ENCODE measurements at regions not wholly inside any gene's neighbourhood (a gene's known extent, or its start where the extent isn't known, plus 50 kb on each side); places are given as distances from the start of the nearest gene placed in this dataset.

DNA sequence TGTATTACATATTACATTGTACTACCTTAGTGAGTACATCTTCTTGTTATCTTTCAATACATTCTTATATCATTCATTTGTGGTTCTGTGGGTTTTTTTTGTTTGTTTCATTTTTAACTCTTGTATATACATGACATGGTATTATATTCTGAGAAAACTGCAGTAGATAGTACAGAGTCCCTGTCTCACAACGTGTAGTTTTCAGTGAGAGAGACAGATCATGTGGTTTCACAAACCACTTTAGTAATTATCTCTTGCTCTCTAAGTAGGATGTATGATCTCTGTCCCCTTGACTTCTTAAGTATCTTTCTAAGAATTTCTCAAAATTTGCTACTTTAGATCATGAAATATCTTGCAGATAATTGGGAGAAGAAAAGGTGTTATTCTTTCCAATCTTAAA, 745.9 kb upstream of the CDH9 start:
- H2AFZ ChIP-seq (ENCODE audit: low read depth, low read length): no peak overlapping the region
- TF ChIP-seq, protein P1, sequence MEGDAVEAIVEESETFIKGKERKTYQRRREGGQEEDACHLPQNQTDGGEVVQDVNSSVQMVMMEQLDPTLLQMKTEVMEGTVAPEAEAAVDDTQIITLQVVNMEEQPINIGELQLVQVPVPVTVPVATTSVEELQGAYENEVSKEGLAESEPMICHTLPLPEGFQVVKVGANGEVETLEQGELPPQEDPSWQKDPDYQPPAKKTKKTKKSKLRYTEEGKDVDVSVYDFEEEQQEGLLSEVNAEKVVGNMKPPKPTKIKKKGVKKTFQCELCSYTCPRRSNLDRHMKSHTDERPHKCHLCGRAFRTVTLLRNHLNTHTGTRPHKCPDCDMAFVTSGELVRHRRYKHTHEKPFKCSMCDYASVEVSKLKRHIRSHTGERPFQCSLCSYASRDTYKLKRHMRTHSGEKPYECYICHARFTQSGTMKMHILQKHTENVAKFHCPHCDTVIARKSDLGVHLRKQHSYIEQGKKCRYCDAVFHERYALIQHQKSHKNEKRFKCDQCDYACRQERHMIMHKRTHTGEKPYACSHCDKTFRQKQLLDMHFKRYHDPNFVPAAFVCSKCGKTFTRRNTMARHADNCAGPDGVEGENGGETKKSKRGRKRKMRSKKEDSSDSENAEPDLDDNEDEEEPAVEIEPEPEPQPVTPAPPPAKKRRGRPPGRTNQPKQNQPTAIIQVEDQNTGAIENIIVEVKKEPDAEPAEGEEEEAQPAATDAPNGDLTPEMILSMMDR (IDR thresholded peaks at IDR 0.05; ENCODE audit: borderline replicate concordance, extremely low read depth, low read length, poor library complexity, severe bottlenecking): no peak
- no peak for TF ChIP-seq EZH2 (IDR thresholded peaks at IDR 0.05; ENCODE audit: borderline replicate concordance, low read depth, low read length, severe bottlenecking)
- H3K27ac ChIP-seq (ENCODE audit: low read length): no peak overlapping the region
- no peak overlapping the region for H3K4me2 ChIP-seq (ENCODE audit: insufficient read depth, low read length)
- H3K27me3 ChIP-seq (ENCODE audit: insufficient read depth, low read length, poor library complexity): no peaks in the 10 kb centered on the region
- H3K36me3 ChIP-seq (ENCODE audit: insufficient read depth, low read length): no peaks in the 10 kb centered on the region
- DNase-seq: no peak
- no peak overlapping the region for H3K4me3 ChIP-seq (ENCODE audit: low read depth in 1 of 2, low read length in 2 of 2)
- H3K4me1 ChIP-seq (ENCODE audit: insufficient read depth, low read length): no peaks in the 10 kb centered on the region
- H3K79me2 ChIP-seq (ENCODE audit: insufficient read depth, low read length): no peaks in the 10 kb centered on the region
- peak; percentile 61; the same call in 2 of the 3 replicates for ATAC-seq (ENCODE audit: insufficient read depth, low read depth)
- no peaks in the 10 kb centered on the region for H3K9me3 ChIP-seq (ENCODE audit: insufficient read depth, low read length, severe bottlenecking)
- no peaks in the 10 kb centered on the region for H4K20me1 ChIP-seq (ENCODE audit: insufficient read depth, low read length)
- H3K9ac ChIP-seq (ENCODE audit: low read depth, low read length): no peak overlapping the region

DNA sequence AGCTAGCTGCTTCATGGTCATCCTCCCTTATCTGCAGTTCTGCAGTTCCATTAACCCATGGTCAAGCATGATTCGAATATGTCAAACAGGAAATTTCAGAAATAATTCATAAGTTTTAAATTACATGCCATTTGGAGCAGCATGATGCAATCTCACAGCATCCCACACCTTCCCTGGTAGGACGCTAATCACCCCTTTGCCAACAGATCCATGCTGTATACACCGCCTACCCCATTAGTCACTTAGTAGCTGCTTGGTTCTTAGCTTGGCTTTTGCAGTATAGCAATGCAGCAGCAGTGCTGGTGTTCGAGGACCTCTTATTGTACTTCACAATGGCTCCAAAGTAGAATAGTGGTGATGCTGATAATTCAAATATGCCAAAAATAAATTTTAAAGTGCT, 739.7 kb upstream of the CDH9 start:
- Histone ChIP-seq H3K4me2 (ENCODE audit: insufficient read depth, low read length) (no peak overlapping the region), H4K20me1 (ENCODE audit: insufficient read depth, low read length) (no peaks in the 10 kb centered on the region), H3K27ac (ENCODE audit: low read length) (no peak overlapping the region), H3K4me1 (ENCODE audit: insufficient read depth, low read length) (no peaks in the 10 kb centered on the region), H3K27me3 (ENCODE audit: insufficient read depth, low read length, poor library complexity) (no peaks in the 10 kb centered on the region), H3K9ac (ENCODE audit: low read depth, low read length) (no peak overlapping the region), H3K79me2 (ENCODE audit: insufficient read depth, low read length) (no peaks in the 10 kb centered on the region), H3K9me3 (ENCODE audit: insufficient read depth, low read length, severe bottlenecking) (no peaks in the 10 kb centered on the region), H3K4me3 (ENCODE audit: low read depth in 1 of 2, low read length in 2 of 2) (no peak overlapping the region), H2AFZ (ENCODE audit: low read depth, low read length) (no peak overlapping the region), H3K36me3 (ENCODE audit: insufficient read depth, low read length) (no peaks in the 10 kb centered on the region)
- TF ChIP-seq, protein P1 (IDR thresholded peaks at IDR 0.05; ENCODE audit: borderline replicate concordance, extremely low read depth, low read length, poor library complexity, severe bottlenecking): no peak
- TF ChIP-seq EZH2 (IDR thresholded peaks at IDR 0.05; ENCODE audit: borderline replicate concordance, low read depth, low read length, severe bottlenecking): no peak
- no peak for ATAC-seq (ENCODE audit: insufficient read depth, low read depth)
- DNase-seq: no peak

DNA sequence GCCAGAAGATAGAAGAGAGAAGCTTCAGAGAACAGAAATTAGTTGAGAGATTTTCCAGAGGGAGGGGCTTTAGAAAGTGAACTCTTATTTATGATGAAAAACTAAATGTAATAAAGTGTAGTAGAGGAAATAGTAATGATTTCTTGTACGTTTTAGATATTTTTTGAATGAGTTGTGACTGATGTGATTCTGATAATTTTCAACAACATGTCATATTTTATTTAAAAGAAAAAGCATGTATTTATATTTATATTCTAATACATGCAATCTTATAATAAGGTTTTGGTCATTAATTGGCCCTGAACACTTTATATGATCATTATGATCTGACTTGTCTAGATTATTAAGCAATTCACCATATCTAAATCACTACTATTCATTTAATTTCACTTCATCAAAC, 735.2 kb upstream of the CDH9 start:
- Histone ChIP-seq H3K36me3 (ENCODE audit: insufficient read depth, low read length) (no peaks in the 10 kb centered on the region), H3K79me2 (ENCODE audit: insufficient read depth, low read length) (no peaks in the 10 kb centered on the region), H3K9me3 (ENCODE audit: insufficient read depth, low read length, severe bottlenecking) (no peaks in the 10 kb centered on the region), H3K27ac (ENCODE audit: low read length) (no peak overlapping the region), H2AFZ (ENCODE audit: low read depth, low read length) (no peak overlapping the region), H4K20me1 (ENCODE audit: insufficient read depth, low read length) (no peaks in the 10 kb centered on the region), H3K4me1 (ENCODE audit: insufficient read depth, low read length) (no peaks in the 10 kb centered on the region), H3K9ac (ENCODE audit: low read depth, low read length) (no peak overlapping the region), H3K4me2 (ENCODE audit: insufficient read depth, low read length) (no peak overlapping the region), H3K27me3 (ENCODE audit: insufficient read depth, low read length, poor library complexity) (no peaks in the 10 kb centered on the region), H3K4me3 (ENCODE audit: low read depth in 1 of 2, low read length in 2 of 2) (no peak overlapping the region)
- DNase-seq (no peak), ATAC-seq (ENCODE audit: insufficient read depth, low read depth) (no peak)
- TF ChIP-seq EZH2 (IDR thresholded peaks at IDR 0.05; ENCODE audit: borderline replicate concordance, low read depth, low read length, severe bottlenecking): no peak
- TF ChIP-seq, protein P1 (IDR thresholded peaks at IDR 0.05; ENCODE audit: borderline replicate concordance, extremely low read depth, low read length, poor library complexity, severe bottlenecking): no peak

DNA sequence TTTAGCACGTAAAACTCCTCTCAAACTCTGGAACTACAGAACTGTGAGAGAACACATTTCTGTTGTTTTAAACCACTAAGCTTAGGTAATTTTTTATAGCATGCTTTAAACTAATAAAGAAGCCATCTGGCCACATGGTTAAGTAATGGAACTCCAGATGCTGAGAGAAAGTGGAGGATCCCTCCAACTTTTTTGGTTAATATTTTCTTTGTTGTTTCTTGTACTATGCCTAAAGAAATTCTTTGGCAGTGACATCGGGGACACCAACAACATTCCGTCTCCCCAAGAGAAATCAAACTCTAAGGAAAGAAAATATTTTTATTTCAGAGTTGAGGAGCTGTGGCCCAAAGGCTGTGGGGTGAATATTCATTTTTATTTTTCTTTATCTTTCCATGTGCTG, 734.8 kb upstream of the CDH9 start:
- DNase-seq (no peak), ATAC-seq (ENCODE audit: insufficient read depth, low read depth) (no peak)
- H3K9ac ChIP-seq (ENCODE audit: low read depth, low read length): no peak overlapping the region

More for the DNA sequence above, 734.8 kb upstream of the CDH9 start:
- TF ChIP-seq EZH2 (IDR thresholded peaks at IDR 0.05; ENCODE audit: borderline replicate concordance, low read depth, low read length, severe bottlenecking): no peak
- TF ChIP-seq, protein P1 (IDR thresholded peaks at IDR 0.05; ENCODE audit: borderline replicate concordance, extremely low read depth, low read length, poor library complexity, severe bottlenecking): no peak
- no peaks in the 10 kb centered on the region for H4K20me1 ChIP-seq (ENCODE audit: insufficient read depth, low read length)
- H3K4me2 ChIP-seq (ENCODE audit: insufficient read depth, low read length): no peak overlapping the region
- H3K27me3 ChIP-seq (ENCODE audit: insufficient read depth, low read length, poor library complexity): no peaks in the 10 kb centered on the region
- H3K27ac ChIP-seq (ENCODE audit: low read length): no peak overlapping the region
- no peaks in the 10 kb centered on the region for H3K79me2 ChIP-seq (ENCODE audit: insufficient read depth, low read length)
- no peak overlapping the region for H2AFZ ChIP-seq (ENCODE audit: low read depth, low read length)
- H3K4me3 ChIP-seq (ENCODE audit: low read depth in 1 of 2, low read length in 2 of 2): no peak overlapping the region
- H3K4me1 ChIP-seq (ENCODE audit: insufficient read depth, low read length): no peaks in the 10 kb centered on the region
- H3K36me3 ChIP-seq (ENCODE audit: insufficient read depth, low read length): no peaks in the 10 kb centered on the region
- H3K9me3 ChIP-seq (ENCODE audit: insufficient read depth, low read length, severe bottlenecking): no peaks in the 10 kb centered on the region

Data from DND-41 (cell line).